NT2/D1 (cell line): ENCODE measurements at regions not wholly inside any gene's neighbourhood (a gene's known extent, or its start where the extent isn't known, plus 50 kb on each side); places are given as distances from the start of the nearest gene placed in this dataset.

Experiments
- SUZ12 ChIP-seq: IDR thresholded peaks from 2 replicates; pipeline ENCODE4 v1.6.1; 2011; ENCODE audit not compliant: insufficient read length, insufficient read depth; ENCODE audit errors: extremely low read depth
- YY1 ChIP-seq: IDR thresholded peaks from 2 replicates; pipeline ENCODE4 v1.6.1; 2011; ENCODE audit not compliant: insufficient read length, insufficient read depth
- ZNF274 ChIP-seq: IDR thresholded peaks from 2 replicates; pipeline ENCODE4 v1.6.1; 2011; ENCODE audit warnings: mild to moderate bottlenecking, low read depth, low read length

DNA sequence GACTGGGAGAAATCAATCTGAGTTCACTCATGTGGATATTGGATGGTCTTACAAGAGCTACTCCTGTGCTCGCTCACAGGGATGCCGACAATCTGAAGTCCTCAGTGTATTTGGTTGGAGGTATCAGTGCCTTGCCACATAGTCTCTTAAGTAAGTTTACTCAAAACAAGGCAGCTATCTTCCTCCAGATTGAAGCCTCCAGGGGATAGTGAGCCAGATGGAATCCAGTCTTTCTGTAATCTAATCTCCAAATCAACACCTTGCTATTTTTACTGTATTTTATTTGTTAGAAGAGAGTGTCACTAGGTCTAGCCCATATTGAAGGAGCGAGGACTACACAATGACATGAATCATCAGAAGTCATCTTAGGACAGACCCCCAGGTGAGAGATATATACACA lies 456.6 kb upstream of the POT1 start:
- no peak for TF ChIP-seq ZNF274
- TF ChIP-seq YY1, result no peak
- TF ChIP-seq SUZ12, result no peak
